WTC11 (cell line): ENCODE measurements at regions not wholly inside any gene's neighbourhood (a gene's known extent, or its start where the extent isn't known, plus 50 kb on each side); places are given as distances from the start of the nearest gene placed in this dataset.
"Not testable (repeated sequence)": the region's sequence is repeated elsewhere in the genome, so short reads cannot be mapped to it uniquely, and the experiment has no call there.

ENCODE experiments used
- ATAC-seq: fragments of 200-7000 bp; cut with Tn5 transposase; 2 replicates; pipeline ENCODE4 v1.10.0; 2021; ENCODE audit warnings: mild to moderate bottlenecking, moderate library complexity
- CTCF ChIA-PET: fragments of 300-600 bp; sonication (Branson Sonifier 250); formaldehyde crosslinking; loops from one replicate; lab custom pipeline; 2021; ENCODE audit warnings: antibody characterized with exemption; lab: Charles Lee
- POLR2A ChIA-PET: fragments of 350-600 bp; sonication (Branson Sonifier 250); formaldehyde crosslinking; loops from one replicate; lab custom pipeline; 2021; ENCODE audit warnings: antibody characterized with exemption; lab: Charles Lee
- DNase-seq: peaks from one replicate; pipeline ENCODE4 v3.0.0; 2021; ENCODE audit warnings: low spot score
- H3K27ac Mint-ChIP-seq: 2 replicates; pipeline ENCODE4 v1.8.0; 2021; ENCODE audit warnings: mixed read lengths
- H3K27me3 Mint-ChIP-seq: 2 replicates; pipeline ENCODE4 v1.8.0; 2021; ENCODE audit warnings: low read depth, mild to moderate bottlenecking, moderate library complexity, mixed read lengths
- H3K36me3 Mint-ChIP-seq: 2 replicates; pipeline ENCODE4 v1.8.0; 2021; ENCODE audit warnings: mixed read lengths
- H3K4me1 Mint-ChIP-seq: 2 replicates; pipeline ENCODE4 v1.8.0; 2022; ENCODE audit warnings: mixed read lengths
- H3K4me3 Mint-ChIP-seq: 2 replicates; pipeline ENCODE4 v1.8.0; 2021; ENCODE audit warnings: mild to moderate bottlenecking, moderate library complexity, mixed read lengths
- H3K9me3 Mint-ChIP-seq: 2 replicates; pipeline ENCODE4 v1.8.0; 2021; ENCODE audit warnings: mixed read lengths
- AFF4 ChIP-seq: sonication (generic); formaldehyde crosslinking; IDR thresholded peaks from 2 replicates; pipeline ENCODE4 v1.8.1; 2023; ENCODE audit warnings: mild to moderate bottlenecking, missing genetic modification reagents, borderline replicate concordance
- ESRRA ChIP-seq: sonication (generic); formaldehyde crosslinking; IDR thresholded peaks from 2 replicates; pipeline ENCODE4 v1.8.1; 2022; ENCODE audit warnings: mild to moderate bottlenecking, missing genetic modification reagents, borderline replicate concordance
- ETV6 ChIP-seq: sonication (generic); formaldehyde crosslinking; IDR thresholded peaks from 2 replicates; pipeline ENCODE4 v1.8.1; 2022; ENCODE audit warnings: mild to moderate bottlenecking, missing genetic modification reagents
- FOXK1 ChIP-seq: sonication (generic); formaldehyde crosslinking; IDR thresholded peaks from 2 replicates; pipeline ENCODE4 v1.8.0; 2022; ENCODE audit warnings: mild to moderate bottlenecking, moderate library complexity, missing genetic modification reagents
- IRF1 ChIP-seq: sonication (generic); formaldehyde crosslinking; IDR thresholded peaks from 2 replicates; pipeline ENCODE4 v1.8.0; 2023; ENCODE audit warnings: missing genetic modification reagents
- NR2C2 ChIP-seq: sonication (generic); formaldehyde crosslinking; IDR thresholded peaks from 2 replicates; pipeline ENCODE4 v1.8.0; 2022; ENCODE audit warnings: mild to moderate bottlenecking, missing genetic modification reagents
- ZNF138 ChIP-seq: sonication (generic); formaldehyde crosslinking; conservative IDR thresholded peaks from 2 replicates; pipeline ENCODE4 v1.8.1; 2022; ENCODE audit warnings: mild to moderate bottlenecking, moderate library complexity, missing genetic modification reagents
- ZNF416 ChIP-seq: fragments of 250-450 bp; sonication (Bioruptor Pico); IDR thresholded peaks from 2 replicates; pipeline ENCODE4 v1.9.0; 2021; ENCODE audit warnings: mild to moderate bottlenecking, inconsistent platforms
- ZNF532 ChIP-seq: fragments of 250-450 bp; sonication (Bioruptor Pico); IDR thresholded peaks from 2 replicates; pipeline ENCODE4 v1.9.0; 2021; ENCODE audit warnings: mild to moderate bottlenecking, borderline replicate concordance
- ZNF671 ChIP-seq: fragments of 250-450 bp; sonication (Bioruptor Pico); IDR thresholded peaks from 2 replicates; pipeline ENCODE4 v1.8.0; 2021; ENCODE audit warnings: mild to moderate bottlenecking
- TF ChIP-seq, protein P1 (sequence below): sonication (generic); formaldehyde crosslinking; IDR thresholded peaks from 2 replicates; pipeline ENCODE4 v1.8.0; 2022; ENCODE audit warnings: mild to moderate bottlenecking, missing genetic modification reagents
- TF ChIP-seq, protein P2 (sequence below): sonication (generic); formaldehyde crosslinking; IDR thresholded peaks from 2 replicates; pipeline ENCODE4 v1.8.1; 2023; ENCODE audit warnings: mild to moderate bottlenecking, missing genetic modification reagents, moderate library complexity
- TF ChIP-seq, protein P3 (sequence below): sonication (generic); formaldehyde crosslinking; conservative IDR thresholded peaks from 2 replicates; pipeline ENCODE4 v1.8.1; 2023; ENCODE audit warnings: mild to moderate bottlenecking, low read depth, missing genetic modification reagents, moderate library complexity
- TF ChIP-seq, protein P4 (sequence below): sonication (generic); formaldehyde crosslinking; IDR thresholded peaks from 2 replicates; pipeline ENCODE4 v1.8.0; 2022; ENCODE audit warnings: missing genetic modification reagents

- TF ChIP-seq, protein P1, sequence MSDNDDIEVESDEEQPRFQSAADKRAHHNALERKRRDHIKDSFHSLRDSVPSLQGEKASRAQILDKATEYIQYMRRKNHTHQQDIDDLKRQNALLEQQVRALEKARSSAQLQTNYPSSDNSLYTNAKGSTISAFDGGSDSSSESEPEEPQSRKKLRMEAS = no peak
- TF ChIP-seq ZNF671 = no peak
- no peak for TF ChIP-seq AFF4 (CRISPR knock-in tag)
- TF ChIP-seq NR2C2 = no peak
- no peak for TF ChIP-seq IRF1
- TF ChIP-seq ZNF416 (CRISPR knock-in tag) = no peak
- TF ChIP-seq, all 79 proteins: peak for 0
Measured at GRCh38 chr7:66460921-66461361, 167.7 kb upstream of the KCTD7 start (continued).

DNA sequence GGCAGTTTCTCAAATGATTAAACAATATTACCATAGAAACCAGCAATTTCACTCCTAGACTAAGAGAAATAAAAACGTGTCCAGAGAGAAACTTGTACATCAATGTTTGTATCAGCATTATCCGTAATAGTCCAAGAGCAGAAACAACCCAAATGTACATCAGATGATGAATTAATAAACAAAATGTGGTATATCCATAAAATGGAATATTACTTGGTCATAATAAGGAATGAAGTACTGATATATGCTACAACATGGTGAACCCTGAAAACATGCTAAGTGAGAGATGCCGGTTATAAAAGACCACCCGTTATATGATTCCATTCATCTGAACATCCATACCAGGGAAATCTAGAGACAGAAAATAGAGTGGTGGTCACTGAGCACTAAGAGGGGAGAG, 167.3 kb upstream of the KCTD7 start:
- CTCF ChIA-PET, H3K36me3 Mint-ChIP-seq, ATAC-seq, H3K4me1 Mint-ChIP-seq, DNase-seq, H3K27ac Mint-ChIP-seq, H3K4me3 Mint-ChIP-seq, H3K27me3 Mint-ChIP-seq, H3K9me3 Mint-ChIP-seq, POLR2A ChIA-PET: not testable (repeated sequence)

DNA sequence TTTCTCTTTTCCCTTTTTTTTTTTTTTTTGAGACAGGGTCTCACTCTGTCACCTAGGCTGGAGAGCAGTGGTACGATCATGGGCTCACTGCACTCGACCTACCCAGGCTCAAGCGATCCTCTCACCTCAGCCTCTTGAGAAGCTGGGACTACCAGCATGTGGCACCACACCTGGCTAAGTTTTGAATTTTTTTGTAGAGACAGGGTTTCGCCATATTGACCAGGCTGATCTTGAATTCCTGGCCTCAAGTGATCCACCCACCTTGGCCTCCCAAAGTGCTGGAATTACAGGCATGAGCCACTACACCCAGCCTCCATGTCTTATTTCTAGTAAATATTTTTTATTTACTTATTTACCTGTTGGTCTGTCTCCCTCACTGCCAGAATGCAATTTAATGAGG, 165.8 kb upstream of the KCTD7 start:
- H3K4me3 Mint-ChIP-seq = not testable (repeated sequence)

GRCh38 chr7:66464059-66464458, 164.6 kb upstream of the KCTD7 start:
- Mint-ChIP-seq H3K9me3 (peaks cover 7% of the 10 kb centered on the region), H3K36me3 (0 out of 2 replicates have a peak, but pooled peaks cover 2% of the 10 kb centered on the region)
- TF ChIP-seq ESRRA (CRISPR knock-in tag) (no peak), ETV6 (no peak), ZNF138 (no peak), FOXK1 (no peak), ZNF532 (CRISPR knock-in tag) (no peak)
- TF ChIP-seq, protein P2, sequence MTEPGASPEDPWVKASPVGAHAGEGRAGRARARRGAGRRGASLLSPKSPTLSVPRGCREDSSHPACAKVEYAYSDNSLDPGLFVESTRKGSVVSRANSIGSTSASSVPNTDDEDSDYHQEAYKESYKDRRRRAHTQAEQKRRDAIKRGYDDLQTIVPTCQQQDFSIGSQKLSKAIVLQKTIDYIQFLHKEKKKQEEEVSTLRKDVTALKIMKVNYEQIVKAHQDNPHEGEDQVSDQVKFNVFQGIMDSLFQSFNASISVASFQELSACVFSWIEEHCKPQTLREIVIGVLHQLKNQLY = no peak
- TF ChIP-seq, protein P3, sequence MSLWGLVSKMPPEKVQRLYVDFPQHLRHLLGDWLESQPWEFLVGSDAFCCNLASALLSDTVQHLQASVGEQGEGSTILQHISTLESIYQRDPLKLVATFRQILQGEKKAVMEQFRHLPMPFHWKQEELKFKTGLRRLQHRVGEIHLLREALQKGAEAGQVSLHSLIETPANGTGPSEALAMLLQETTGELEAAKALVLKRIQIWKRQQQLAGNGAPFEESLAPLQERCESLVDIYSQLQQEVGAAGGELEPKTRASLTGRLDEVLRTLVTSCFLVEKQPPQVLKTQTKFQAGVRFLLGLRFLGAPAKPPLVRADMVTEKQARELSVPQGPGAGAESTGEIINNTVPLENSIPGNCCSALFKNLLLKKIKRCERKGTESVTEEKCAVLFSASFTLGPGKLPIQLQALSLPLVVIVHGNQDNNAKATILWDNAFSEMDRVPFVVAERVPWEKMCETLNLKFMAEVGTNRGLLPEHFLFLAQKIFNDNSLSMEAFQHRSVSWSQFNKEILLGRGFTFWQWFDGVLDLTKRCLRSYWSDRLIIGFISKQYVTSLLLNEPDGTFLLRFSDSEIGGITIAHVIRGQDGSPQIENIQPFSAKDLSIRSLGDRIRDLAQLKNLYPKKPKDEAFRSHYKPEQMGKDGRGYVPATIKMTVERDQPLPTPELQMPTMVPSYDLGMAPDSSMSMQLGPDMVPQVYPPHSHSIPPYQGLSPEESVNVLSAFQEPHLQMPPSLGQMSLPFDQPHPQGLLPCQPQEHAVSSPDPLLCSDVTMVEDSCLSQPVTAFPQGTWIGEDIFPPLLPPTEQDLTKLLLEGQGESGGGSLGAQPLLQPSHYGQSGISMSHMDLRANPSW (CRISPR knock-in tag) = no peak
- TF ChIP-seq, protein P4, sequence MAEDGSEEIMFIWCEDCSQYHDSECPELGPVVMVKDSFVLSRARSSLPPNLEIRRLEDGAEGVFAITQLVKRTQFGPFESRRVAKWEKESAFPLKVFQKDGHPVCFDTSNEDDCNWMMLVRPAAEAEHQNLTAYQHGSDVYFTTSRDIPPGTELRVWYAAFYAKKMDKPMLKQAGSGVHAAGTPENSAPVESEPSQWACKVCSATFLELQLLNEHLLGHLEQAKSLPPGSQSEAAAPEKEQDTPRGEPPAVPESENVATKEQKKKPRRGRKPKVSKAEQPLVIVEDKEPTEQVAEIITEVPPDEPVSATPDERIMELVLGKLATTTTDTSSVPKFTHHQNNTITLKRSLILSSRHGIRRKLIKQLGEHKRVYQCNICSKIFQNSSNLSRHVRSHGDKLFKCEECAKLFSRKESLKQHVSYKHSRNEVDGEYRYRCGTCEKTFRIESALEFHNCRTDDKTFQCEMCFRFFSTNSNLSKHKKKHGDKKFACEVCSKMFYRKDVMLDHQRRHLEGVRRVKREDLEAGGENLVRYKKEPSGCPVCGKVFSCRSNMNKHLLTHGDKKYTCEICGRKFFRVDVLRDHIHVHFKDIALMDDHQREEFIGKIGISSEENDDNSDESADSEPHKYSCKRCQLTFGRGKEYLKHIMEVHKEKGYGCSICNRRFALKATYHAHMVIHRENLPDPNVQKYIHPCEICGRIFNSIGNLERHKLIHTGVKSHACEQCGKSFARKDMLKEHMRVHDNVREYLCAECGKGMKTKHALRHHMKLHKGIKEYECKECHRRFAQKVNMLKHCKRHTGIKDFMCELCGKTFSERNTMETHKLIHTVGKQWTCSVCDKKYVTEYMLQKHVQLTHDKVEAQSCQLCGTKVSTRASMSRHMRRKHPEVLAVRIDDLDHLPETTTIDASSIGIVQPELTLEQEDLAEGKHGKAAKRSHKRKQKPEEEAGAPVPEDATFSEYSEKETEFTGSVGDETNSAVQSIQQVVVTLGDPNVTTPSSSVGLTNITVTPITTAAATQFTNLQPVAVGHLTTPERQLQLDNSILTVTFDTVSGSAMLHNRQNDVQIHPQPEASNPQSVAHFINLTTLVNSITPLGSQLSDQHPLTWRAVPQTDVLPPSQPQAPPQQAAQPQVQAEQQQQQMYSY (CRISPR knock-in tag) = no peak

More for the DNA sequence above, 165.8 kb upstream of the KCTD7 start:
- CTCF ChIA-PET, H3K27ac Mint-ChIP-seq, H3K36me3 Mint-ChIP-seq, POLR2A ChIA-PET, DNase-seq, H3K9me3 Mint-ChIP-seq, H3K27me3 Mint-ChIP-seq, ATAC-seq, H3K4me1 Mint-ChIP-seq: not testable (repeated sequence)

More at GRCh38 chr7:66464059-66464458, 164.6 kb upstream of the KCTD7 start:
- POLR2A ChIA-PET = no interaction called here
- H3K27me3 Mint-ChIP-seq = no peaks in the 10 kb centered on the region
- H3K27ac Mint-ChIP-seq = no peak overlapping the region
- ATAC-seq (no peak), DNase-seq (no peak)
- no peaks in the 10 kb centered on the region for H3K4me1 Mint-ChIP-seq
- CTCF ChIA-PET = no interaction called here
- H3K4me3 Mint-ChIP-seq = no peak overlapping the region
